ENCODE measurements at regions not wholly inside any gene's neighbourhood (a gene's known extent, or its start where the extent isn't known, plus 50 kb on each side); places are given as distances from the start of the nearest gene placed in this dataset.

GRCh38 chr17:77708049-77708448 is 250.5 kb upstream of the TNRC6C start:
- no peak for TF ChIP-seq CTCF (IDR thresholded peaks at IDR 0.05; ENCODE audit: control extremely low read depth in 1 of 3, insufficient read depth in 1 of 3, low read depth in 1 of 3, low read length in 3 of 3)
- no peak for TF ChIP-seq JUN (IDR thresholded peaks at IDR 0.05; ENCODE audit: low read depth, low read length)
- no peak for TF ChIP-seq RFX5 (IDR thresholded peaks at IDR 0.05; ENCODE audit: borderline replicate concordance, low read depth, low read length)
- TF ChIP-seq POLR2A (IDR thresholded peaks at IDR 0.05; ENCODE audit: control extremely low read depth in 1 of 2, low read depth in 2 of 2, low read length in 2 of 2): no peak
- TF ChIP-seq POLR2AphosphoS5 (IDR thresholded peaks at IDR 0.05; ENCODE audit: low read depth, low read length): no peak
